HG03442 (cell line): ENCODE measurements at regions not wholly inside any gene's neighbourhood (a gene's known extent, or its start where the extent isn't known, plus 50 kb on each side); places are given as distances from the start of the nearest gene placed in this dataset.

Source experiments
- ATAC-seq: cut with Tn5 transposase; IDR thresholded peaks from one replicate; pipeline ENCODE4 v1.9.1; 2021; ENCODE audit warnings: mild to moderate bottlenecking, moderate library complexity; ENCODE audit not compliant: unreplicated experiment

- ATAC-seq, result no peak
Observed at GRCh38 chr10:22770270-22770669, 55.9 kb upstream of the PIP4K2A start.

- ATAC-seq, result no peak
Observed at GRCh38 chr10:22767859-22768258, 53.5 kb upstream of the PIP4K2A start.

- ATAC-seq, result no peak
Observed at GRCh38 chr10:22766693-22767092, 52.3 kb upstream of the PIP4K2A start.

GRCh38 chr10:22765660-22766547 lies 51.5 kb upstream of the PIP4K2A start:
- peak; percentile 77 for ATAC-seq

GRCh38 chr10:22764639-22765038 lies 50.3 kb upstream of the PIP4K2A start:
- ATAC-seq, result no peak
